Activated CD4-positive, alpha-beta T cell treated with anti-CD3 and anti-CD28 coated beads, Interleukin-2, amount 50 U/mL, for 1 hour (primary cell): ENCODE measurements at regions not wholly inside any gene's neighbourhood (a gene's known extent, or its start where the extent isn't known, plus 50 kb on each side); places are given as distances from the start of the nearest gene placed in this dataset.
"Not testable (repeated sequence)": the region's sequence is repeated elsewhere in the genome, so short reads cannot be mapped to it uniquely, and the experiment has no call there.

Experiments used
- DNase-seq: peaks from one replicate; pipeline ENCODE4 v3.0.0-alpha.2; 2020

DNA sequence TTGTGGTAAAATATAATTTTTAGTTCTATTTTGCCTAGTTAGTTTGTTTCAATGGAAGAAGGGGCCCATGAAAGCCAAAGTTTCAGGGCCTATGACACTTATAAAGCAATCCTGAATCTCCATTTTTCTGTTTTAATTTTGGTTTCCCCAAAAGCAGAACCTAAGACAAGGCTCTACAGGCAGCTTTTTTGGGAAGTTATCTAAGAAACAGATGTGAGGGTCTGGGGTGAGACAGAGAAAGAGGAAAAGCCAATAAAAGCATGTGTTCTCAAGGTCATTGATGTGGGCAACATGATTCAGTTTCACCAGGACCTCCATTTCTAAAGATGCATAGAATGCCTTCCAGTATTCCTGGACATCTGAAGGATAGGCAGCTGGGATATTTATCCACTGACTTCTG is 598.5 kb downstream of the PDCD6IP start:
- DNase-seq: no peak

DNA sequence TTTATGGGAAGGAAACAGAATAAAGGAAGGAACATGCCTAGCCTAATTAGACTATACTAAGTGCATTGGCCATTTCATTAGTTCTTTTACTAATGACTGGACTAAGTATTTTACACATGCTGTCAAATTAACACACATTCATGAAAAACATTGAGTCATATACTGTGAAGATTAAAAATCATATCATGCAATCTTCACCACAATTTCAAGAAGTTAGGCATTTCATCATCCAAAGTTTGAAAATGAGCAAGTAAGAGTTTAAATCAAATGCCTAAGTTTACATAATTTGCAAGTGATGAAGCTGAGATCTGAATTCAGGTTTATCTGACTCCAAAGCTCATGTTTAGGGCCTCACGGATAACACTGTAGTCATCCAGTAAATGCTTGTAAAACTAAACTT is 601.0 kb downstream of the PDCD6IP start:
- no peak for DNase-seq

DNA sequence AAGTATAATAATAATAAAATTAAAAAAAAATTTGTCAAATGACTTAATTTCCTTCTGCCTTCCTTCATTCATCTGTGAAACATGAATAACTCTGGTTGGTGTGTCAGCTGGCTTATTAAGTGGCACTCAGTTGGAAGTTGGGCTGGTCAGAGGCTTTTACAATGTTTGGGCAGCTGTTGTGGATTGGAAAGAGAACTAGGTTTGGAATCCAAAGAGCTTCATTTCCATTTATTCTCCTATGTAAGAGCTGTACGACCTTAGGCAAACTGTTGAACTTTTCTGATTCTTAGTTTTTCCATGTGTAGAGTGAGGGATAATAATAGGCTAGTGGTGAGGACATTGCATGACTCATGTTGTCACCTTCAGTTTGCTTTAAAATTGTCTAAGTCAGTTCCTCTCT is 606.7 kb downstream of the PDCD6IP start:
- no peak for DNase-seq

- DNase-seq: no peak
Observed at GRCh38 chr3:34407281-34407680, 608.9 kb downstream of the PDCD6IP start.

- DNase-seq: no peak
Observed at GRCh38 chr3:34408088-34408487, 609.7 kb downstream of the PDCD6IP start.

DNA sequence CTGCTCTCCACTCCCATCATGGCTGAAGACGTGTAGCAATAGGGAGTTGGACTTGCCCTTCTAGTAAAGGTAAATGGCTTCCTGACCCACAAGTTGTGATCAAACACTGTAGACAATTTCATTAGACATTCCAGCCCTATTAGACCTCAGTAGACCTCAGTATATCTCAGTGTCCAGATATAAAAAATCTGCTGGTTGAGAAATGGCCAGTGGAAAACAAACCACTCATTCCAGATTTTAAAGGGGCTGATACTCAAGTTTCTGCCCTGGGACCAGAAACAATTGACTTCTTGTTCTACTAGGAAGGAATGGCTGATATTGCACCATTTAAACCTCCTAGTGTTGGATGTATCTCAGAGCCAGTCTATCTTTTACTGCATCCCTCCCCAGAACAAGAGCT is 613.2 kb downstream of the PDCD6IP start:
- DNase-seq: no peak

GRCh38 chr3:34419801-34420200 is 621.4 kb downstream of the PDCD6IP start:
- no peak for DNase-seq

DNA sequence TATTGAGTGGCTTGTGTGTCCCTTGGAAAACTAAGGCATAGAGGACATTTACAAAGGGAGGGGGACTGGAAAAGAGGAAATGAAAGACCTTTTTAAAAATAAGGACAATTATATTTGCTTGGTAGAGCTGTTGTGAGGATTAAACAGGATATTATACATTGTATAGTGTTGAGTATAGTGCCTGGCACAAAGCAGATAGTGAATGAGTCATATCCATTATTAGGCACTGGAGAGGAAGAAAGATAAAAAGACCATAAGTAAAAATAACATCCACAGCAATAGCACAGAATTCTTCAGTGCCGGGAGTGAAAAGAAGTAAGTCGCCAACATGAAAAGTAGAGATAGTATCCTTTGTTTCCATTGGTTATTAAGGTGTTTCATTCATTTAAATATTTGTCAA is 623.3 kb downstream of the PDCD6IP start:
- DNase-seq: no peak

GRCh38 chr3:34439796-34440195 is 641.4 kb downstream of the PDCD6IP start:
- no peak for DNase-seq

- no peak for DNase-seq
Observed at GRCh38 chr3:34444137-34444536, 645.7 kb downstream of the PDCD6IP start.

GRCh38 chr3:34449305-34449704 is 650.9 kb downstream of the PDCD6IP start:
- DNase-seq: no peak

GRCh38 chr3:34463414-34463813 is 665.0 kb downstream of the PDCD6IP start:
- DNase-seq: no peak

DNA sequence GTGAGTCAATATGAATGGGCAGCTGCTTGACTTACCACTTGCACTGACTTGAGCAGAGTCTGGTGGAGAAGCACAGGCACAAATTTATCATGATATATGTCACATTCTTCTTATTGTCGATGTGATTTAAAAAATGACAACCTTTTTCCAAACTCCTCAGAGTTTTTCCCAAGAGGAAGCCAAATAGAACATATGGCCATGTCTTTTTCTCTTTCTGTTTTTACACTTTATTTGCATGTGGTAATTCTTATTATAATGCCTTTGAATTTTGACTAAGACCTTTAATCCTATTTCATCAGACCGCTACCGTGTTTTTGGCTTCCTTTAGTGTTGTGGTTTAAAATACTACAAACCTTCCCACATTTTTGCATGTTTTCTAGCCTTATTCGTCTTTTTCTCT is 666.2 kb downstream of the PDCD6IP start:
- no peak for DNase-seq

DNA sequence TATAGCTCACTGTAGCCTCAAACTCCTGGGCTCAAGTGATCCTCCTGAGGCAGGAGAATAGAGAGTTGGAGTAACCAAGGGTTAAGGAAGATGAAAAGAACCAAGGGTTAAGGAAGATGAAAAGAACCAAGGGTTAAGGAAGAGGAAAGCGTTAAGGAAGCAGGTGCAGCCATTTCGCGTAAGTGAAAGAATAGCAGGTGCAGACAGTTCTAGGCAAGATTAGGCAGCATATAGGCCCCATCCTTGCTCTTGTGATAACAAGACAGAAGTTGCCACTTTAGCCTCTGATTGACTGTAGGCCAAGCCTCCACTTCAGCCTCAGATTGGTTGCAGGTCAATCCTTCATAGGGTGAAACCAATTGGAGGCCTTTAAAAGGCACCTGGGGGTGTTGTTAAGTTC is 677.4 kb downstream of the PDCD6IP start:
- no peak for DNase-seq

- DNase-seq: no peak
Observed at GRCh38 chr3:34483311-34483887, 685.0 kb downstream of the PDCD6IP start.

GRCh38 chr3:34504366-34504765 is 705.9 kb downstream of the PDCD6IP start:
- no peak for DNase-seq

GRCh38 chr3:34504775-34505174 is 706.3 kb downstream of the PDCD6IP start:
- DNase-seq: no peak

GRCh38 chr3:34508732-34509131 is 710.3 kb downstream of the PDCD6IP start:
- DNase-seq: no peak

GRCh38 chr3:34511891-34512290 is 713.5 kb downstream of the PDCD6IP start:
- no peak for DNase-seq

GRCh38 chr3:34519008-34519407 is 720.6 kb downstream of the PDCD6IP start:
- not testable (repeated sequence) for DNase-seq

DNA sequence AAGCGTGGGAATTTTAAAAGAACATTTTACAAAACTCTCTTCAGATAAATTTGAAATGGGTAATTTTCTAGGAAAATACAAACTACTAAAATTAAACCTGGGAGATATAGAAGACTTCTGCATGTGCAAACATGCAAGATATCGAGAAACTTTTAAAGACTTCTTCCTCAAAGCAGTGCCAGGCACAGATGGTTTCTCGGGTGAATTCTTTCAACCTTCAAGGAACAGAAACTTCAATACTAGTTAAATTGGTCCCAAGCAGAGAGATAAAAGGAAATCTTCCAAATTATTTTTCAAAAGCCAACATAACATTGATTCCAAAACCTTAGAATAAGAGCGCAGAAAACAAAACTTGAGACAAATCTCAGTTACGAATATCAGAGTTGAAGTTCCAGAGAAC is 732.7 kb downstream of the PDCD6IP start:
- DNase-seq: no peak

DNA sequence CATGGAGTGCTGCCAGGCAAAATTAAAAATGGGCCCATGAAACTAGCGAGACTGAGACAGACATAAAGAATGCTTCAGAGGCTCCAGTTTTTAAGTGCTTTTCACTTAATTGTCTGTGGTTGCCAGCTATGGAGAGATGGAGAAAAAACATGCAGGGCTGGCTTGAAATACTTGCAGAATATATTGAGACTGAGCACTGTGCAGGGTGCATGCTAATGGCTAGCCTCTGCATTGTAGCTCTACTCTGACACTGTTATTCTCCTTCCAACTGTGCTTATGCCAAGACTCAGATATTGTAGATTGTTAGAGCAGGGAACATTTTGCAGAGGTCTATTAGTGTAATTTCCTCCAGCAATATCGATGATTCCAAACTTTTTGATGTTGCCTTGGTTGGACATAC is 735.0 kb downstream of the PDCD6IP start:
- DNase-seq: no peak

DNA sequence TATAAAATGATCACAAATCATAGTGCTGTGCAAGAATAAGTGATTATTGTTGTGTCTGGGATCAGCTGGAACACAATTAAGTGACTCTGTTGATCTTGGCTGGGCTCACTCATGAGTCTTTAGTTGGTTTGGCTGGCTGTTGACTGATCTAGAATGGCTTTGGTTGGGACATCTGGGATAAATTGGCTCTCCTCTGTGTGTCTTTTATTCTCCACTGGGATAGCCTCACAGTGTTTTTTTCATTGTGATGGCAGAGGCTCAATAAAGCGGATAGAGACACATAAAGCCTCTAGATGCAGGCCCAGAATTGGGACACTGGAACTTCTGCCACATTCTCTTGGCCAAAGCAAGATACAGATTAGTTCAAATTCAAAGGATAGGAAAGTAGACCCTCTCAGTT is 735.6 kb downstream of the PDCD6IP start:
- no peak for DNase-seq

GRCh38 chr3:34544136-34544535 is 745.7 kb downstream of the PDCD6IP start:
- no peak for DNase-seq

- no peak for DNase-seq
Observed at GRCh38 chr3:34547297-34547920, 749.0 kb downstream of the PDCD6IP start.
